HG03354 (cell line): ENCODE measurements at regions not wholly inside any gene's neighbourhood (a gene's known extent, or its start where the extent isn't known, plus 50 kb on each side); places are given as distances from the start of the nearest gene placed in this dataset.
"Not testable (repeated sequence)": the region's sequence is repeated elsewhere in the genome, so short reads cannot be mapped to it uniquely, and the experiment has no call there.

Experiments used
- ATAC-seq: cut with Tn5 transposase; IDR thresholded peaks from one replicate; pipeline ENCODE4 v1.9.1; 2021; ENCODE audit warnings: mild to moderate bottlenecking; ENCODE audit not compliant: unreplicated experiment, poor library complexity, severe bottlenecking

DNA sequence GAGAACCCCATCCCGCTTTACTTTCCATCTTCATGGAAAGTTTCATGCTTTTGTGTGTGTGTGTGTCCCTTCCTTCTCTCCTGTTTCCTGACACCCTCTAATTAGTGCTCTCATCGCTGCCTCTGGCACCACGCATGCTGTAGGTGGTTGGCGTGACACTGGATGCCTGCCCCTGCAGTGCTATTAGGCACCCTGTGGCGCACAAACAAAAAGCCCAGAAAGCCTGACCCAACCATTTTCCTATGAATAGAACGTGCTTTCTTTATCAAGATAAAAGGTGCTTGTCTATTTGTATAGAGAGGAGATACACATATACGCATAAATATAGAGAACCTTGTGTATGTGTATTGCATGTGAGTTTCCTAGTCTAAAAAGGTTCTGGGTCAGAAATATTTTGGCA is 120.8 kb upstream of the CDCA7L start:
- no peak for ATAC-seq

DNA sequence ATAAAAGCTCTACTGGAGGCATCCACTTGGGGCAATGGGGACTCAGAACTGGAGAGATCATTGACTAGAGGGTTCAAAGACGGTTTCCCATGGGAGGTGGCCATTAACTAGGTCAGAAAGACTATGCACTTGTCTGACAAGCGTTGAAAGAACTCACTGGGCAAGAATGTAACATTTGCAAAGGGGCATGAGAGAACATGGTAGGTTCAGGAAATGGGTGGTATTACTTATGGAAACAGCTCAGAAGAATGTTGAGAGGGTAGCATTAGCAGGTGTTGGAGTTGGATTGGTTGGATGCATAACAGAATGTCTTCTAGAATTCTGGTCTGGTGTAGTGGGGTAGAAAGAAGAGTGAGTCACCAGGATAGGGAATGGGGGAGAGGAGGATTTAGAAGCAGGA is 119.1 kb upstream of the CDCA7L start:
- no peak for ATAC-seq

DNA sequence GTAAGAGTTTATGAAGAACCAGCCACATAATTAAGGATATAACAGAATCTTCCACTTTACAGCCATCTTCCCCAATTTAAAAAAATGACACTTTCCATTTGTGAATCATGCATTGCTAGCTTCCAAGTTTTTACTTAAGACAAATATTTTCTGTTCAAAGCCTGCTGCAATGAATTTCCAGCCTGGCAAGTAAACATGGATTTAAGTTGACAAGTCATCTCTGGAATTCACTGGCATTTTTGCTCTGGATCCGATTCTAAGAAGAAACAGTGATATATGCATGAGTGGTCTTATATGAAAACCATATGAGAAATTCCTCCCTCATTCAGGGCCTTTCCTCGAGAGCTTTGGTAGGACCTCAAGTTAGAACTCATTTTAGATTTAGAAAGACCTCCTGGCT is 116.1 kb upstream of the CDCA7L start:
- no peak for ATAC-seq

DNA sequence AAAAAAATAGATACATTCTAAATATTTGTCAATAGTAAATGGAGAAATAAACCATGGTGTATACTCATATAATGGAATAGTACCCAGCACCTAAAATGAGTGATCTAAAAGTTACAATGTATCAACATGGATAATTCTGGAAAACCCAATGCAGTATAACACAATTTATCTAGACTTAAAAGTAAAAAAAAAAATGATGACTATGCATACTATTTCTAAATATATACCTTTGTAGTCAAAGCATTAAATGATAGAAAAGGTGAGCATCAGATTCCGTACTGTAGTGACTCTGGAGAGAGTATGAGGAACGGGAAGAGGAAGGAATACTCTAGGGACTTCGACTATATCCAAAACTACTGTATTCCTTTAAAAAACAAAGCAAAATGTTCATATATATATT is 115.2 kb upstream of the CDCA7L start:
- no peak for ATAC-seq

DNA sequence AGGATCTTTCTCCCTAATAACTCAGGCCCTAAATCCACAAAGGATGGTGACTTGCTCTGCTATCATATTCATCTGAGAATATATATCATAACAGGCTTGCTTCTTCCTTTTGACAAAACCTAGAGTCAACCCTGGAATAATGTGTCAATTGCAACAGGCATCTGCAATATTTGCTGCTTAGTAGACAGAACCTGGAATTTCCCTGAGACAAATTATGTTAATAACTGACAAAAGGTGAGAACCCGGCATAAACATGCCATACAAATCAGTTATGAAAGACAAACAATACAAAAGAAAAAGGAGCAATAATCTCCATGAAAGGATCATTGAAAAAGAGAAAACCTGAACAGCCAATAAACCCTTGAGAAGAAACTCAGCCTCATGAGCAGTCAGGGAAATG is 114.5 kb upstream of the CDCA7L start:
- no peak for ATAC-seq

DNA sequence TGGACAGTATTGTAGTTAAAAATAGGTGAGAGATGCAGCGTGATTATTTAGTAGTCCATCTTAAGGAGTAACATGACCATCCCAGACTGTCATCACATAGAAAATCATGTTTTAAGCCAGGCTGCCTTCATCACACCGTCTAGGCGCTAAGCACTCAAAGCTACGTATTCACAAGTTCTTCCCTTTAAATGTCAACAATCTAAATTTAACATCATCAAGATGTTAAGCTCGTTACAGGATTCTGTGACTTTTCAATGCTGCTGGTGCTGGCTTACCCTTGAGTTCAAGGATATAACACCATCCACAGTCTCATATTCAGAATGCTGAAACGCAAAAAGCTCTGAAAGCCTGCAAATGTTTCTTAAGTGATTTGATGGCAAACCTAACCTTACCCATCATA is 109.5 kb upstream of the CDCA7L start:
- no peak for ATAC-seq

DNA sequence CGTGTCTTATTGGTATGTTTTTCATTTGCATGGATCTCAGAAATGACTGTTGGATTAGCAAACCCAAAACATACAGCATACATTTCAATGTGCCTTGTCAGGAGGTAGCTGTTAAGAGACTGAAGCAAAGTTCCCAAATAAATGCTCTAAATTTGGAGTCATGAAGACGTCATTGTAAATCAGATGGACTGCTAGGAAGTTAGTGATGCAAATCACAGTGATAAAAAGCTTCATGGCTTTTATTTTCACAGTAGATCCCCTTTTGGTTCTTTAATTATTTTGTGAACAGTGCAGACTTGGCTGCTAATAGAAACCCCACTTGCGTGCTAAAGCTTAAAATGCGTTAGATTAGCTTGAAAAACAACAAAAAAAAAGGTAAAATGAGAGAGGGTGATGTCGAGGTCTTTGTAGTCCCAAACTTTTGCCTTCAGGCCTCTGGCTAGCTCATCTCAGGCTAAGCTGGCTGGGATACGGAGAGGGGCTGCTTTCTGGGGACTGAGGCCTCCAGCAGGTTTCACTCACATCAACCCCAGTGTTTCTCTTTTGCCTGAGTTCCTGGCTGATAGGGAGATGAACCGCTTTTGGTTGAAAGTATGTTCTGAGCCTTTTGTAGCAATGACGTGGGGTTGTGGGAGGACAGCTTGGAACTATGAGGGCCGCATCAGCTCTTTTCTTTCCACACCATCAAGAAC is 107.1 kb upstream of the CDCA7L start:
- ATAC-seq = no peak

DNA sequence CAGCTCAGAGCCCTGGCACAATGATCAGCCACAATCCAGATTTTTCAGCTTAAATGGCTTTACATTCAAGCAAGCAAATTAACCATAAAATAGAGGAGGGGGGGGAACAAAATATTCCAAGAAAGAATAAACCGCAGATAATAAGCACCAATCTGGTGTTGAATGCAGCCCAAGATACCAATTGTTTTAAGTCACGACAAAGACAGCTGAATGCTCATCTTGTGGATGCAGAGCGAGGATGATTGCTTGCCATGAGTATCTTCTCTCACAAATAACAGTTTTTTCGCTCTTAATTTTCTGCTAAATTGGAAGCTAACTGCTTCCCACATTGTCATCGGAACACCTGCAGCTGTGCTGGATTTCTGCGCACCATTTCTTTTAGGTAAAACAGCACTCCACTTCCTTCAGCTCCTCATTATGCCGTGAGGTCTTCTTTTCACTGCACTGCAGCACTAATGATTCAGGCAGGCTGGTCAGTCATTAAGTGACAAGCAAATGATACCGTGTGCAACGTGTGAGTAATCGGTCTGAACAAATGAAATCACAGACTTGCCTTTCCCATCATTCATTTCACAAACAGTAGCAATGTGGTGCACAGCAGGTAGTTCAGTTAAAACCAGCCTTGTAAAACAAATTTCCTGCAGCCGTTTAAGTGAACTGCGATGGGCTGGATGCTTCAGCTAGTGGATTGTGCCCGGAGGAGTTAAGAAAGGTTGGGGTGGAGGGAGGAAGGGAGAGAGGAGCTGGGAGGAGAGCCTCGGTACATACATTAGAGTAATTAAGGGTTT is 106.4 kb upstream of the CDCA7L start:
- no peak for ATAC-seq

DNA sequence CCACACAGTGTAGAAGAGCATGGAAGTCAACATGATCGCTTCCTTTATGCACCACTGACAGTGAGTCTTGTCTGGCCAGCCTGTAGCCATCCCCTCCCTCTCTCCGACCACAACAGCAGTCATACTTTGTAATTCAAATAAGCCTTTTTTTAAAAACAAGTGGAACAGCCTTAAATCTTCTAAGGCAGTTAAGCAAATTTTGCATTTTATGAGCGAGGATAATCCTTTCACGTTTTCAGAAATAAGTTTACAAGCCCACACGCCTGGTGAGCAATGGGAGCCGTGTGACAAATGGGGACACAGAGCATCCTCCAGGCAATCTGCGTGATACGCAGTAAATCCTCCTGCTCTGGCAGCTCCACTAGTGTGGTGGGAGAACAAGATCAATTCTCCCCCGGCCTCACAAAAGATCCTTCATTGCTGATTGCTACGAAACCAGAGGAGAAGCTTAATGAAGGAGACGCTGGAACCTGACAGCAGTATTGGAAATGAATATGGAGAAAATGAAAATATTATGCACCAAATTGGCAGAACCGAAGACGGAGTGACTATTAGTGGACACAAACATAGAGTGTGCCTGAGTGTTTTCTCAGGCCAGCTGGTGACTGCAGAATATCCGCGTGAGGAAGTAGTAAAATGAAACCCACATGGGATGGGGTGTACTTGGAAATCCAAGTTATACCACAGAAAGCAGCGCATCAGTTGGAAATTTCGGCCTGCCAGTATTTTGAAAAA is 104.2 kb upstream of the CDCA7L start:
- no peak for ATAC-seq

DNA sequence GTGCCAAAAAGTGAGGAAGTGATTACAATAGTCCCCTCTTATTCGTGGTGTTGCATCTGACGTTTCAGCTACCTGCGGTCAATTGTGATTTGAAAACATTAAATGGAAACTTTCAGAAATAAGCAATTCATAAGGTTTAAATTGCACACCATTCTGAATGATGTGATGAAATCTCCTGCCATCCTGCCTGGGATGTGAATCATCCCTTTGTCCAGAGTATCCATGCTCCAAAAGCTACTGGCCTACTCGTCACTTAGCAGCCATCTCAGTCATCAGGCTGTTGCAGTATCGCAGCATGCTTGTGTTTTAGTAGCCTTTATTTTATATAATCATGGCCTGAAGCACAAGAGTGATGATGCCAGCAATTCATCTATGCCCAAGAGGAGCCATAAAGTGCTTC is 97.7 kb upstream of the CDCA7L start:
- ATAC-seq = no peak

DNA sequence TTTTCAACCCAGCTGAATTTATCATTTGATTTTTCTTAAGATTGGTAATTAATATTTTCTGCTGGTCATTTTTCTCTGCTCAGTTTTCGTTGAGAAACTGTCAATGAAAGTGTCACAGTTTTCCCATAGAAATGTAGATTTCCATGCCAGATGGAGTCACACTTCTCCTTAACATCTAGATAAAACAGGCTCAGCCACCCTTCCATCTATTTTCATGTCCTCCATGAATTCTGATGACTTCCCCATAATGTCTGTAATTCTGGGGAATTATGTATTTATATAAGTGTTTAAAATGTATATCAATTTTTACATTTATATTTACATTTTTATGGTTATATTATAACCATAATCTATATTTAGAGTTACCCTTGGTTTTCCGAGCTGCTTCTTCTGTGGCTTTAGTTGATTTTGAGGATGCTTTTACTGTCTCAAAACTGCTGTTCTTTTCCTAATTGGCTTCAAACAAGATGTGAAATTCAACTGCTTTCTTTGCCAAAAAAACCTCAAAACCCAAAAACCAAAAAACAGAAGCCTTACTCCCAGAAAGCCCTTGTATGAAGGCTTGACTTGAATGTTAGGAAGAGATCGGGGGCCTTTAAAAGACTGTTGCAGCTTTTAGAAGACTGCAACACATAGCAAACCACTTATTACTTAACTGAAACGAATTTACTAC is 95.4 kb upstream of the CDCA7L start:
- no peak for ATAC-seq

DNA sequence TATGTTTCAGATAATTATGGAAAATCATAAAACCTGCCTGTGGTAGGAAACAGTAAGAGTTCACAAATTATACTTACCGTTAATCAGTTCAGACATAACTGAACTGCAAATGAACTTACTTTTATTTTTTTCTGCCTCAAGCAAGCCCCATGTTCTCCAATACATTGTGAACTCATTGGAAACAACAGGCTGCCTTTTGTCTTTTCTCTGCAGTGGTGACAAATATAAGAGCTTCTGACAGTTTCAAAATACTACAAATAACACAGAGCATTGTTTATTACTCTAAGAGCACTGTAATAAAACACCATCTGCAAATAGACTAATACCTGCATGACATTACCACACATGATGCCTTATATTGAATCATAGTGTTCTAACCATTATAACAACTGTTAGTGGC is 94.0 kb upstream of the CDCA7L start:
- ATAC-seq = no peak

DNA sequence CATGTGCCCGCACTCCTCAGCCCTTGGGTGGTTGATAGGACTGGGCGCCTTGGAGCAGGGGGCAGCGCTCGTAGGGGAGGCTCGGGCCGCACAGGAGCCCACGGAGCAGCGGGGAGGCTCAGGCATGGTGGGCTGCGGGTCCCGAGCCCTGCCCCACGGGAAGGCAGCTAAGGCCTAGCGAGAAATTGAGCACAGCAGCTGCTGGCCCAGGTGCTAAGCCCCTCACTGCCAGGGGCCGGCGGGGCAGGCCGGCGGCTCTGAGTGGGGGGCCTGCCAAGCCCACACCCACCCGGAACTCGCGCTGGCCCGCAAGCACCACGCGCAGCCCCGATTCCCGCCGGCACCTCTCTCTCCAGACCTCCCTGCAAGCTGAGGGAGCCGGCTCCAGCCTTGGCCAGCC is 86.7 kb upstream of the CDCA7L start:
- ATAC-seq = not testable (repeated sequence)

DNA sequence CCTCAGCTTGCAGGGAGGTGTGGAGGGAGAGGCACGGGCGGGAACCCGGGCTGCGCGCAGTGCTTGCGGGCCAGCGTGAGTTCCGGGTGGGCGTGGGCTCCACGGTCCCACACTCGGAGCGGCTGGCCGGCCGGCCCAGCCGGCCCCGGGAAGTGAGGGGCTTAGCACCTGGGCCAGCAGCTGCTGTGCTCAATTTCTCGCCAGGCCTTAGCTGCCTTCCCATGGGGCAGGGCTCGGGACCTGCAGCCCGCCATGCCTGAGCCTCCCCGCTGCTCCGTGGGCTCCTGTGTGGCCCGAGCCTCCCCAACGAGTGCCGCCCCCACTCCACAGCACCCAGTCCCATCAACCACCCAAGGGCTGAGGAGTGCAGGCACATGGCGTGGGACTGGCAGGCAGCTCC is 83.0 kb upstream of the CDCA7L start:
- not testable (repeated sequence) for ATAC-seq

DNA sequence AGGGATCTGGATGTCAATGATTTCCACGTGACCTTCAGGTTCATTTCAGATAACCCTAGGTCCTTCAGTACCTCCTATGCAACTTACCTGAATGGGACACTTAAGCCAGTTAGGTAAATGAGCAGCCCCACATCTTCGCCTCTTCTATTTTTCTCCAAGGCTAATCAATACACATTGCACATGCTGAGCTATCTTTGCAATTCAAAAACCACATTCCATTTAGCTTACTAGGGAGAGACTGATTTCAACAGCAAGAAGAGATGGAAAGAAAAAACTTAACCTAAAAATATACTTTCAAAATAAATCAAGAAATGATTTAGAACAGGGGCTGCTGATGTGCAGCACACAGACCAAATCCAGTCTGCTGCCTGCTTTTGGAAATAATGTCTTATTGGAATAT is 81.8 kb upstream of the CDCA7L start:
- no peak for ATAC-seq

DNA sequence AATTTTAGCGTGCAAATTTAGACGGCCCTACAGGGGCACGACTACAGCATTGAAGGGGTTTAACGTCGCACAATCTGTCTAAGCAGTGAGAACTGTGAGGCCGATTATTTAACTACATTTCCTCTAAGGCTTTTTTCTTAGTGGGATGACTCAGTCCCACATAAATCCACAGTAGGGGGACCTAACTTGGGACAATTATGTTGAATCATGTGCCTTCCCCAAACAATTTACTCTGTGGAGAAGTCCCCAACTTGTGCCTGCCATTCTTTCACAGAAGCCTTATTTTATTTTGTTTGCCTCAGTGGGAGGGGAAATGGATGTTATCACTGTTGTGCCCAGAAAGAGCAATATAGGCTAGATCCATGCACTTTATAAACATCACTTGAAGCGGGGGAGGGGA is 80.3 kb upstream of the CDCA7L start:
- no peak for ATAC-seq

DNA sequence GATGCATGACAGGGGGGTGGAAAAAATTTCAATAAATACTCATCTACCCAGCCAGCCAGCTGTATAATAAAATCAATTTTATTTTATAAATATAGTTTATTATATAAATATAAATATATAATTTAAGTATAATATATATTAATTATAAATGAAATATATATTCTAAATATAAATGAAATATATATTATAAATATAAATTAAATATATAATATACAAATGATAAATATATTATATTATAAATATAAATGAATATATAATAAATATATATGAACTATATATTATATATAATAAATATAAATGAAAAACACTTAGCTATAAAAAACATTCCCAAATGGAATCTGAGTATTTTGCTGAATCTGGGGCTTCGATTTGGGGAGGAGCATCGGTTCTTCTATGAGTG is 79.4 kb upstream of the CDCA7L start:
- no peak for ATAC-seq

DNA sequence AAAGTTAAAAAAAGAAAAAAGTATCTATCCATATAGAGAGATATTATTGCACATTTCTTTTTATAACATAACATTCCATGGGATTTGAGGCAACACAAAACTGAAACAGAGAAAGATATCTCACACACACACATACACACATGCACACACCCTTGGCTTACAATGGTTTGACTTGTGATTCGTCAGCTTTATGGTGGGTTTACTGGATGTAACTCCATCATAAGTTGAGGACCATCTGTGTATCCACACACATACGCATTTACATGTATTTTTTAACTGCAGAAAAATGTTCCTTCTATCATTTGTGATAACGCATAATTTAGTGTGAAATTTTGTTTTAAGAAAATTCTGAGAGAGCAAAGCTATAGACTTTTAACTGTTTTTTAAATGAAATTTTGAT is 74.2 kb upstream of the CDCA7L start:
- no peak for ATAC-seq

DNA sequence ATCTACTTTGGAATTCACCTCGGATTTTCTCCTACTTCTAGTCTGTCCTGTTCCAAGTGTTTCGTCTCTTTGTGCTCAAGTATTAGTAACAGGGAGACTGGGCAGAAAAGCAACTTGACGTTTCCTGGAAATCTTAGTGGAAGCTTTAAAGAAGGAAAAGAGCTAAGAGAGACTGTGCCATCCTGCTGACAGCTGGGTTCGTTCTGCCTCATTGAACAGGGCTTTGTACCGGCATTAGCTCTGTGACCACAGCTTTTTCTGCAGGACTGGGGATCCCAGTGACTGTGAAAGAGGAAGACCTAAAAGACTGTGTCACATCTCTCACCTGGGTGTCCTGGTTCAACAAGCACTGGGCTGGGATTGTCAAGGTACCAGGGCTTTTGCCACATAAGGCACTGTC is 70.8 kb upstream of the CDCA7L start:
- no peak for ATAC-seq

DNA sequence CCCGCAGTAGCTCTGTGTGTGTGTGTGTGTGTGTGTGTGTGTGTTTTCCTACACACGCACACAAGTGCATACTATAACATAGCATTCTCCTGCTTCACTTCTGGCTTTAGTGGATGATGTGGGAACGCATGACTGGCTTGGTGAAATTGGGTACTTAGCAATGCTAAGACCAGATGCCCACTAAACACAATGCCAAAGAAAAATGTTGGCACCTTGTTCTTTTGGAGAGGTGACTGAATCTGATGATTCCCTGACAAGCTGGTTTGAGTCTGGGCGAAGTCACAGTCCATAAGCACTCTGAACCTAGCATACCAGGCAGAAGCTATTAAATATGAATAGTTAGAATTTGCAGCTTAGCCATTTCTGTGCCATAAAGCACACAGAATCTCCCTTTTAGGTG is 68.0 kb upstream of the CDCA7L start:
- ATAC-seq = no peak
